HepG2 (cell line): ENCODE measurements at regions not wholly inside any gene's neighbourhood (a gene's known extent, or its start where the extent isn't known, plus 50 kb on each side); places are given as distances from the start of the nearest gene placed in this dataset.

Experiments used
- GABPB1 ChIP-seq: IDR thresholded peaks from 2 replicates; pipeline ENCODE4 v1.6.1; 2016; ENCODE audit warnings: mild to moderate bottlenecking, missing genetic modification reagents, moderate library complexity, missing compliant biosample characterization
- KDM5B ChIP-seq: sonication (generic); formaldehyde crosslinking; IDR thresholded peaks from 2 replicates; pipeline ENCODE4 v1.4.0; 2020; ENCODE audit warnings: missing genetic modification reagents, mild to moderate bottlenecking, borderline replicate concordance
- NFATC3 ChIP-seq: sonication (generic); formaldehyde crosslinking; IDR thresholded peaks from 2 replicates; pipeline ENCODE4 v1.5.1; 2020; ENCODE audit warnings: mild to moderate bottlenecking, missing genetic modification reagents
- SALL2 ChIP-seq: sonication (generic); formaldehyde crosslinking; IDR thresholded peaks from 2 replicates; pipeline ENCODE4 v1.8.1; 2023; ENCODE audit warnings: mild to moderate bottlenecking, missing genetic modification reagents, inconsistent platforms
- SAP130 ChIP-seq: IDR thresholded peaks from 2 replicates; pipeline ENCODE4 v1.6.1; 2016; ENCODE audit warnings: low read depth
- SIN3A ChIP-seq: IDR thresholded peaks from 2 replicates; pipeline ENCODE4 v1.6.1; 2011; ENCODE audit warnings: low read depth, mild to moderate bottlenecking, control low read depth, low read length, borderline replicate concordance
- TCF7 ChIP-seq: sonication (generic); IDR thresholded peaks from 2 replicates; pipeline ENCODE4 v1.6.1; 2016; ENCODE audit warnings: antibody characterized with exemption, low read depth
- ZNF136 ChIP-seq: sonication (generic); formaldehyde crosslinking; IDR thresholded peaks from 2 replicates; pipeline ENCODE4 v1.8.1; 2022; ENCODE audit warnings: low read depth, mild to moderate bottlenecking, moderate library complexity, missing genetic modification reagents
- ZNF484 ChIP-seq: sonication (generic); formaldehyde crosslinking; IDR thresholded peaks from 2 replicates; pipeline ENCODE4 v1.5.1; 2020; ENCODE audit warnings: mild to moderate bottlenecking, low read depth, missing genetic modification reagents, borderline replicate concordance
- ZNF512B ChIP-seq: sonication (generic); formaldehyde crosslinking; IDR thresholded peaks from 2 replicates; pipeline ENCODE4 v1.5.1; 2020; ENCODE audit warnings: missing genetic modification reagents, mild to moderate bottlenecking, borderline replicate concordance
- ZNF567 ChIP-seq: sonication (generic); formaldehyde crosslinking; IDR thresholded peaks from 2 replicates; pipeline ENCODE4 v1.8.1; 2023; ENCODE audit warnings: mild to moderate bottlenecking, missing genetic modification reagents, borderline replicate concordance
- ZNF710 ChIP-seq: sonication (generic); formaldehyde crosslinking; IDR thresholded peaks from 2 replicates; pipeline ENCODE4 v1.5.0; 2020; ENCODE audit warnings: mild to moderate bottlenecking, missing genetic modification reagents, borderline replicate concordance
- TF ChIP-seq, protein P1 (sequence below): sonication (generic); formaldehyde crosslinking; IDR thresholded peaks from 2 replicates; pipeline ENCODE4 v1.9.0; 2021; ENCODE audit warnings: missing genetic modification reagents, borderline replicate concordance
- TF ChIP-seq, protein P2 (sequence below): IDR thresholded peaks from 2 replicates; pipeline ENCODE4 v1.6.1; 2016
- TF ChIP-seq, protein P3 (sequence below): sonication (generic); formaldehyde crosslinking; IDR thresholded peaks from 2 replicates; pipeline ENCODE4 v1.4.0; 2020; ENCODE audit warnings: missing genetic modification reagents

DNA sequence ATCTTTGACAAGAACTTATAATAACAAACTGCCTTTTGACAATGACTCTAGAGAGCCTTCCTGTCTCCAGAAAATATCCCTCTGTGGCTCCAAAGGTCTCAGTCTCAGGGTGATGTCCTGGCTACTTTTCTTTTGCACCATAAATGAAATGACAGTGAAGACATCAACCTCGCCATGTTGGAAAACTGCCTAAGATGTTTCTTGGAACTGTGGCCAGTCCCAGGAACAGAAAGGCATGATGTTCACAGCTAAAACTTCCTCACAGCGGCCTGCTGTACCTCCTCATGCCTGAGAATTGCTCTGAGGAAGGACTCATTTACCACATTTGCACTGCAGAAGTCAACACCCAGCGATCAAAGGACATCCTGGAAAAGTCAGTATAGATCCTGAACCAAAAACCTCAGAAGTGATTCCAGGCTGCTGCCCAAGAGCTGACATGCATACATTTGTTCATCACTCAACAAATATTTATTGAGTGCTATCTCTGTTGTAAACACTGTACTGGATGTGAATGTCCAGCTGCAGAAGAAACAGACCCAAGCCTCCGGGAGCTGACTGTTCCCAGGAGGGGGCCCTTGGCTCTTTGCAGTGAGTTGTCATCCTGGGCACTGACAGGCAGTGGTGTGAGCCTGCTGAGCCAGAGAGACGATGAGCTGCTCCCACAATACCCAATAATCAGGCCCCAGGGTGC lies 64.3 kb upstream of the ACSL3 start (continued):
- TF ChIP-seq KDM5B (CRISPR knock-in tag) (no peak; the same call in 1 of the 2 replicates), ZNF512B (CRISPR knock-in tag) (peak; percentile 80; the same call in 1 of the 2 replicates), ZNF484 (no peak), ZNF710 (peak; percentile 96), NFATC3 (CRISPR knock-in tag) (peak; percentile 80; the same call in 1 of the 2 replicates), ZNF567 (no peak), GABPB1 (CRISPR knock-in tag) (peak; percentile 44; the same call in 1 of the 2 replicates), TCF7 (peak; percentile 100), SALL2 (CRISPR knock-in tag) (no peak; the same call in 1 of the 2 replicates), ZNF136 (CRISPR knock-in tag) (no peak; the same call in 1 of the 2 replicates), SIN3A (peak; percentile 71; the same call in 1 of the 2 replicates), SAP130 (peak; percentile 97)
- TF ChIP-seq, protein P1, sequence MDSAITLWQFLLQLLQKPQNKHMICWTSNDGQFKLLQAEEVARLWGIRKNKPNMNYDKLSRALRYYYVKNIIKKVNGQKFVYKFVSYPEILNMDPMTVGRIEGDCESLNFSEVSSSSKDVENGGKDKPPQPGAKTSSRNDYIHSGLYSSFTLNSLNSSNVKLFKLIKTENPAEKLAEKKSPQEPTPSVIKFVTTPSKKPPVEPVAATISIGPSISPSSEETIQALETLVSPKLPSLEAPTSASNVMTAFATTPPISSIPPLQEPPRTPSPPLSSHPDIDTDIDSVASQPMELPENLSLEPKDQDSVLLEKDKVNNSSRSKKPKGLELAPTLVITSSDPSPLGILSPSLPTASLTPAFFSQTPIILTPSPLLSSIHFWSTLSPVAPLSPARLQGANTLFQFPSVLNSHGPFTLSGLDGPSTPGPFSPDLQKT (CRISPR knock-in tag): no peak
- TF ChIP-seq, protein P2, sequence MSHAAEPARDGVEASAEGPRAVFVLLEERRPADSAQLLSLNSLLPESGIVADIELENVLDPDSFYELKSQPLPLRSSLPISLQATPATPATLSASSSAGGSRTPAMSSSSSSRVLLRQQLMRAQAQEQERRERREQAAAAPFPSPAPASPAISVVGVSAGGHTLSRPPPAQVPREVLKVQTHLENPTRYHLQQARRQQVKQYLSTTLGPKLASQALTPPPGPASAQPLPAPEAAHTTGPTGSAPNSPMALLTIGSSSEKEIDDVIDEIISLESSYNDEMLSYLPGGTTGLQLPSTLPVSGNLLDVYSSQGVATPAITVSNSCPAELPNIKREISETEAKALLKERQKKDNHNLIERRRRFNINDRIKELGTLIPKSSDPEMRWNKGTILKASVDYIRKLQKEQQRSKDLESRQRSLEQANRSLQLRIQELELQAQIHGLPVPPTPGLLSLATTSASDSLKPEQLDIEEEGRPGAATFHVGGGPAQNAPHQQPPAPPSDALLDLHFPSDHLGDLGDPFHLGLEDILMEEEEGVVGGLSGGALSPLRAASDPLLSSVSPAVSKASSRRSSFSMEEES: peak; percentile 89
- TF ChIP-seq, protein P3, sequence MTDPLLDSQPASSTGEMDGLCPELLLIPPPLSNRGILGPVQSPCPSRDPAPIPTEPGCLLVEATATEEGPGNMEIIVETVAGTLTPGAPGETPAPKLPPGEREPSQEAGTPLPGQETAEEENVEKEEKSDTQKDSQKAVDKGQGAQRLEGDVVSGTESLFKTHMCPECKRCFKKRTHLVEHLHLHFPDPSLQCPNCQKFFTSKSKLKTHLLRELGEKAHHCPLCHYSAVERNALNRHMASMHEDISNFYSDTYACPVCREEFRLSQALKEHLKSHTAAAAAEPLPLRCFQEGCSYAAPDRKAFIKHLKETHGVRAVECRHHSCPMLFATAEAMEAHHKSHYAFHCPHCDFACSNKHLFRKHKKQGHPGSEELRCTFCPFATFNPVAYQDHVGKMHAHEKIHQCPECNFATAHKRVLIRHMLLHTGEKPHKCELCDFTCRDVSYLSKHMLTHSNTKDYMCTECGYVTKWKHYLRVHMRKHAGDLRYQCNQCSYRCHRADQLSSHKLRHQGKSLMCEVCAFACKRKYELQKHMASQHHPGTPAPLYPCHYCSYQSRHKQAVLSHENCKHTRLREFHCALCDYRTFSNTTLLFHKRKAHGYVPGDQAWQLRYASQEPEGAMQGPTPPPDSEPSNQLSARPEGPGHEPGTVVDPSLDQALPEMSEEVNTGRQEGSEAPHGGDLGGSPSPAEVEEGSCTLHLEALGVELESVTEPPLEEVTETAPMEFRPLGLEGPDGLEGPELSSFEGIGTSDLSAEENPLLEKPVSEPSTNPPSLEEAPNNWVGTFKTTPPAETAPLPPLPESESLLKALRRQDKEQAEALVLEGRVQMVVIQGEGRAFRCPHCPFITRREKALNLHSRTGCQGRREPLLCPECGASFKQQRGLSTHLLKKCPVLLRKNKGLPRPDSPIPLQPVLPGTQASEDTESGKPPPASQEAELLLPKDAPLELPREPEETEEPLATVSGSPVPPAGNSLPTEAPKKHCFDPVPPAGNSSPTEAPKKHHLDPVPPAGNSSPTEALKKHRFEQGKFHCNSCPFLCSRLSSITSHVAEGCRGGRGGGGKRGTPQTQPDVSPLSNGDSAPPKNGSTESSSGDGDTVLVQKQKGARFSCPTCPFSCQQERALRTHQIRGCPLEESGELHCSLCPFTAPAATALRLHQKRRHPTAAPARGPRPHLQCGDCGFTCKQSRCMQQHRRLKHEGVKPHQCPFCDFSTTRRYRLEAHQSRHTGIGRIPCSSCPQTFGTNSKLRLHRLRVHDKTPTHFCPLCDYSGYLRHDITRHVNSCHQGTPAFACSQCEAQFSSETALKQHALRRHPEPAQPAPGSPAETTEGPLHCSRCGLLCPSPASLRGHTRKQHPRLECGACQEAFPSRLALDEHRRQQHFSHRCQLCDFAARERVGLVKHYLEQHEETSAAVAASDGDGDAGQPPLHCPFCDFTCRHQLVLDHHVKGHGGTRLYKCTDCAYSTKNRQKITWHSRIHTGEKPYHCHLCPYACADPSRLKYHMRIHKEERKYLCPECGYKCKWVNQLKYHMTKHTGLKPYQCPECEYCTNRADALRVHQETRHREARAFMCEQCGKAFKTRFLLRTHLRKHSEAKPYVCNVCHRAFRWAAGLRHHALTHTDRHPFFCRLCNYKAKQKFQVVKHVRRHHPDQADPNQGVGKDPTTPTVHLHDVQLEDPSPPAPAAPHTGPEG (CRISPR knock-in tag): peak; percentile 67
